SU-DHL-6 (cell line): ENCODE measurements at regions not wholly inside any gene's neighbourhood (a gene's known extent, or its start where the extent isn't known, plus 50 kb on each side); places are given as distances from the start of the nearest gene placed in this dataset.

Experiments used
- H2AFZ ChIP-seq: fragments of 200-600 bp; sonication (generic); 2 replicates; pipeline ENCODE4 v1.6.1; 2014; ENCODE audit warnings: low read depth, mild to moderate bottlenecking, moderate library complexity, mixed read lengths, antibody characterized with exemption, low read length; ENCODE audit not compliant: severe bottlenecking
- H3F3A ChIP-seq: fragments of 200-600 bp; shearing (Covaris generic); 2 replicates; pipeline ENCODE4 v1.6.0; 2016; ENCODE audit warnings: antibody characterized with exemption, mild to moderate bottlenecking; ENCODE audit not compliant: insufficient read depth
- H3K27ac ChIP-seq: fragments of 200-600 bp; sonication (generic); 2 replicates; pipeline ENCODE4 v1.5.1; 2016; ENCODE audit warnings: low read depth, mild to moderate bottlenecking, low read length, moderate library complexity, mixed read lengths
- H3K27me3 ChIP-seq: fragments of 200-600 bp; sonication (generic), shearing (Covaris generic); 2 replicates; pipeline ENCODE4 v1.6.0; 2014; ENCODE audit warnings: mild to moderate bottlenecking, low read length
- H3K36me3 ChIP-seq: fragments of 200-600 bp; sonication (generic); 2 replicates; pipeline ENCODE4 v1.6.1; 2014; ENCODE audit warnings: mild to moderate bottlenecking, low read length, mixed read lengths
- H3K4me2 ChIP-seq: fragments of 300-600, 200-600 bp; shearing (Covaris generic), sonication (generic); 2 replicates; pipeline ENCODE4 v1.6.0; 2014; ENCODE audit warnings: low read length, low read depth, mild to moderate bottlenecking; ENCODE audit not compliant: poor library complexity, severe bottlenecking
- H3K4me3 ChIP-seq: fragments of 200-600 bp; sonication (generic); 2 replicates; pipeline ENCODE4 v1.5.1; 2014; ENCODE audit warnings: antibody characterized with exemption, low read length, mild to moderate bottlenecking, mixed read lengths; ENCODE audit not compliant: insufficient read depth, poor library complexity, severe bottlenecking
- H3K79me2 ChIP-seq: fragments of 200-600 bp; sonication (generic); 2 replicates; pipeline ENCODE4 v1.6.1; 2014; ENCODE audit warnings: mild to moderate bottlenecking, low read length, moderate library complexity; ENCODE audit not compliant: insufficient read depth
- H3K9ac ChIP-seq: fragments of 200-600 bp; sonication (generic); 2 replicates; pipeline ENCODE4 v1.7.0; 2014; ENCODE audit warnings: mild to moderate bottlenecking, low read length
- H3K9me2 ChIP-seq: fragments of 200-600 bp; sonication (generic); replicated peaks from 2 replicates; pipeline ENCODE4 v1.6.1; 2014; ENCODE audit warnings: low read length; ENCODE audit not compliant: insufficient read depth
- H3K9me3 ChIP-seq: fragments of 200-600 bp; sonication (generic); 2 replicates; pipeline ENCODE4 v1.6.1; 2014; ENCODE audit warnings: low read length, mixed read lengths; ENCODE audit not compliant: insufficient read depth
- H4K20me1 ChIP-seq: fragments of 200-600 bp; sonication (generic); 2 replicates; pipeline ENCODE4 v1.6.1; 2014; ENCODE audit warnings: low read depth, mild to moderate bottlenecking, antibody characterized with exemption, low read length, moderate library complexity, mixed read lengths
- CTCF ChIP-seq: fragments of 200-600 bp; sonication (generic); IDR thresholded peaks from one replicate; pipeline ENCODE4 v1.5.1; 2017; ENCODE audit warnings: antibody characterized with exemption, mild to moderate bottlenecking, low read length, moderate library complexity; ENCODE audit not compliant: insufficient read depth, poor library complexity, severe bottlenecking
- EZH2phosphoT487 ChIP-seq: fragments of 200-600 bp; sonication (generic), shearing (Covaris generic); conservative IDR thresholded peaks from 2 replicates; pipeline ENCODE4 v1.6.1; 2018; ENCODE audit warnings: mild to moderate bottlenecking, antibody characterized with exemption, low read length, moderate library complexity, mixed read lengths

GRCh38 chr4:16387448-16387847, 161.2 kb upstream of the TAPT1 start:
- Histone ChIP-seq H3K4me2 (no peak overlapping the region), H3K9me3 (no peaks in the 10 kb centered on the region), H3K27ac (no peak overlapping the region), H3K9ac (no peak overlapping the region), H3K4me3 (no peak overlapping the region), H4K20me1 (no peaks in the 10 kb centered on the region), H3K9me2 (no peaks in the 10 kb centered on the region), H2AFZ (no peak overlapping the region), H3K79me2 (no peaks in the 10 kb centered on the region), H3K36me3 (no peaks in the 10 kb centered on the region), H3F3A (no peaks in the 10 kb centered on the region), H3K27me3 (no peaks in the 10 kb centered on the region; the same call in 1 of the 2 replicates)
- no peak for TF ChIP-seq CTCF
- no peak for TF ChIP-seq EZH2phosphoT487

- no peaks in the 10 kb centered on the region for H3K9me3 ChIP-seq
Observed at GRCh38 chr4:16386711-16387320, 160.5 kb upstream of the TAPT1 start.

GRCh38 chr4:16384576-16384975, 158.3 kb upstream of the TAPT1 start:
- H3K9me2 ChIP-seq, result no peaks in the 10 kb centered on the region

More at GRCh38 chr4:16386711-16387320, 160.5 kb upstream of the TAPT1 start:
- Histone ChIP-seq H3K9me2 (no peaks in the 10 kb centered on the region), H3K79me2 (no peaks in the 10 kb centered on the region), H3K4me3 (no peak overlapping the region), H4K20me1 (no peaks in the 10 kb centered on the region), H3K4me2 (no peak overlapping the region), H3K36me3 (no peaks in the 10 kb centered on the region), H3F3A (no peaks in the 10 kb centered on the region), H3K27me3 (no peaks in the 10 kb centered on the region; the same call in 1 of the 2 replicates), H3K9ac (no peak overlapping the region), H2AFZ (no peak overlapping the region), H3K27ac (no peak overlapping the region)
- TF ChIP-seq EZH2phosphoT487 (no peak), CTCF (no peak)

More at GRCh38 chr4:16384576-16384975, 158.3 kb upstream of the TAPT1 start:
- Histone ChIP-seq H3K9ac (no peak overlapping the region), H3K27ac (no peak overlapping the region), H3F3A (no peaks in the 10 kb centered on the region), H3K79me2 (no peaks in the 10 kb centered on the region), H3K27me3 (no peaks in the 10 kb centered on the region; the same call in 1 of the 2 replicates), H4K20me1 (no peaks in the 10 kb centered on the region), H2AFZ (no peak overlapping the region), H3K36me3 (no peaks in the 10 kb centered on the region), H3K9me3 (no peaks in the 10 kb centered on the region), H3K4me3 (no peak overlapping the region), H3K4me2 (no peak overlapping the region)
- TF ChIP-seq CTCF (no peak), EZH2phosphoT487 (no peak)
